HG03060 (cell line): ENCODE measurements at regions not wholly inside any gene's neighbourhood (a gene's known extent, or its start where the extent isn't known, plus 50 kb on each side); places are given as distances from the start of the nearest gene placed in this dataset.

Source experiments
- ATAC-seq: cut with Tn5 transposase; IDR thresholded peaks from one replicate; pipeline ENCODE4 v1.9.1; 2021; ENCODE audit warnings: low read depth, moderate number of reproducible peaks; ENCODE audit not compliant: unreplicated experiment

DNA sequence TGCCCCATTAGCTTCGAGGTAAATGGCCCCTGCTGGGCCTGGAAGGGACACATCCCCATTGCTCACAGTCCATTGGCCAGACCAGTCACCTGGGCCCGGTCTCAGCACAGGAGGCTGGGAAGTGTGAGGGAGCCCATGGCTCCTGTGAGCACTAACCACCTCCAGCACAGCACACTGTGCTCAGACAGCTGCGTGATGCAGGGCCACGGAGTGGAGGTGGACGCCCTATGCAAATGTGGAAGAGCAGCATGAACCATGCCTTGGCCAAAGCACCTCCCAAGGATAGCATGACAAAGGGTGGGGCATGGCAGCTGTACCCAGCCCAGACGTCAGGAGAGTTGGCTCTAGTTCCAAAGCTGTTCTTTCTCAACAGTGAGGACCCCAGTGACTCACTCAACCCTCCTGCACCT is 120.1 kb upstream of the ZMIZ1 start:
- no peak for ATAC-seq

DNA sequence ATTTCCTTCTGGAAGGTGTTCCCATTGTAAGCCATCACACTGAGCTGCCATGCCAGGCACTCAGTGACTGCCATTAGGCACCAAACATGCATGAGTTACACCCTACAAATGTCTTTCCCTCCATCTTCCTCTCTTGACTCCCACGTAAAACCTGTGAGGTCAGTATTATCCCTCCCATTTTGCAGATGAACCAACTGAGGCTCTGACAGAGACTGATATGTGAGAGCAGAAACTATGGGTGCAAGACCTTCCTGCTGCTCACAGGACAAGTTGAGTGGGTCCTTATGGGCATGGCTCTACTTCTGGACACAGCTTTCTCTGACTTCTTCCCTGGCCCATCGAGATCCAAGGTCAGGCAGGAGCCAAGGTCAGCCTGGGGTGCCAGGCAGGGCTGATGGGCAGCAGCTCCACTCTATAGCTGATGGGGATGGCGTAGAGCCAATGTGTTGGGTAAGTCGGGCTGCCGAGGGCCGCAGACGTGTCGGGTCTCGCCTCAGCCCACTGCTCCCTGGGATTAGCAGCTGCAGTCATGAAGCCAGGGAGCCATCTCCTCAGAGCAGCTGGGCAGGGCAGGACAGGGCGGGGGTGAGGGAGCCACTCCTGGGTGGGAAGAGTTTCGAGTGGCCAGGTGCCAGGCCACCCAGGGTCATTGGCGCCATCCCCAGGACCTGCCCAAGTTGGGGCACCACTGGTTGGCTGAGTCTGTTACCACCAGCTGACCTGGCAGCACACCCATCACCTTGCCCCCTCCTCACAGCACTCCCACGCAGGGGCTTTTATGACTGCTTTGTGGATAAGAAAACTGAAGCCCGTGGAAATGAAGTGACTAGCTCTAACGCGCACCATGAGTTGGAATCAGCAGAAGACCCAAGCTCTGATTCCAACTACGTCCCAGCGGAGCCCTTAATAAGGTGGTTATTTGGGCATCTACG is 117.8 kb upstream of the ZMIZ1 start:
- ATAC-seq, result no peak

DNA sequence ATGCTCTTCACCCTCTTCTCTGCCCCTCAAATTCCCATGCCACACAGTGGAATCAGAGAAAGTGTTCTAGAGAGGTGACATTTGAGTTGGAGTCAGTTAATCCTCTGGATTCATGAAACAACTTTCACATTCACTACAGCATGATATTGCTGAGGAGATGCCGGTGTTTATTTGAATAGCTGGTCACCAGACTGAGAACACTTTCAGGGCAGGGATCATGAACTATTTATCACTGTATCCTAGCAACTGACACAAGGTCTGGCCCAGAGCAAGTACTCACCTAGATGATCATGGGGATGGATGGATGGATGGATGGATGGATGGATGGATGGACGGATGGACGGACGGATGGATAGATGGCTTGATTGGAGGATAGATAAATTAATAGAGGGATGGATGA is 116.7 kb upstream of the ZMIZ1 start:
- ATAC-seq, result no peak

DNA sequence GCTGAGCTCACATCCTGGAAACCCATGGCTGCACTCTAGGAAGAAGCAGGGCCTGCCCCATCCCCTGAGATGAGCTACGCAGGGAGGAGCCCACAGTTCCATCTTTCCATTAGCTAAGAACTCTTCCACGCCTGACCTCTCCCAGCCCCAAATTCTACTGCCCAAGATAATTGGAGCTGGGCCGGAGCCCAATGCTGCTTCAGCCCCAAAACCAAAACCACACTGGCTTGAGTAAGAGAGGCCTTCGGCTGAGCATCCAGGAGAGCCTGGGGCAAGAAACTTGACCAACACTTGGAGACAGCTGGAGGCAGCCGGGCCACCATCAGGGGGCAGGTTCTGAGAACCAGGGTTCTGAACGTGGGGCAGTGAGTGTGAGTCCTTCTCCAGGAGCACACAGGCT is 116.1 kb upstream of the ZMIZ1 start:
- no peak for ATAC-seq

DNA sequence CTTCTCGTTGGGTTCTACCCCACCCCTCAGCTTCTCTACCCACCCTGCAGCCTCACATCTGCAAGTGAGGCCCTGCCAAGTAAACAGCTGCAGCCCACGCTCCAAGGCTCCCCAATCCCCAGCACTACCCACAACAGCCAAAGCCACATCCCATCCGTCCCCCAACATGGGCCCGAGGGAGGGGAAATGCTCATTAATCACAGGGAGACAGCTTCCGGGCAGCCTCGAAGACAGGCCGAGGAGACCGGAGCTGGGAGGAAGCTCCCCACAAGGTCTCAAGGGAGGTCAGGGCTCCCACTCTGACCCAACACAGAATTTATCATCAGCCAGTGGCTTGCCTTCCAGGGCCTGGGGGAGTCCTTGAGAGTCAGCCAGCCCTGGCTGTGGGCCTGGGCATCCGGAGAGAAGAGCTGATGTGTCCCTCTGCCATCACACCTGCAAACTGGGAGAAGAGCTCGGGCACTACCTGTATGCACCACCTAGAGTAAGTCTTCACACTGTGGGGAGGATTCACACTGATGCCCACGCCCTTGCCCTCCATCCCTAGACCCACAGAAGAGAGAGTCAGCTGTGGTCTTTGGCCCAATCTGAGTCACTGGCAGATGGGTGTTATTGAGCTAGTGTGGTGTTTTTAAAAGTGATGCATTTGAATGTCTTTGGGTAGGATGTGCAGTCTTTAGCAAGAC is 115.5 kb upstream of the ZMIZ1 start:
- no peak for ATAC-seq

DNA sequence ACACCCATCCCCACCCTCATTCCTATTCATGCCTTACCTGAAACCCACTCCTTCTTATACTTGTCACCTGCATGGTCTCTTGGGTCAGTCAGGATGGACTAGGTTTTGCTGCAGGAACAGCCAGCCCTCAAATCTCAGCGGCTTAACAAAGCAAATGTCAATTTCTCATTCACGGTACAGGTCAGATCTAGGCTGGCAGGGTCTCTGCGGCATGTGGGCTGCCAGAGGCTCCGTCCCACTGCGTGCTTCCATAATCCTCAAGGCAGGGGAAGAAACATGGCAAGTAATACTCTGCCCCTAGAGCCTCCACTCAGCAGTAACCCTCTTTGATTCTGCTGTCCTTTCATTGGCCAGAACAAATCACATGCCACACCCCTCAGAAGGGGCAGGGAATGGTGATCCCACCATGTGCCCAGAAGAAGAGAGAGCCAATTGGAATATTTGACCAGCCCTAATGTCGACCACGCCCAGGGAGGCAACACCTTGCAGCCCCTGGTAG is 114.9 kb upstream of the ZMIZ1 start:
- no peak for ATAC-seq

DNA sequence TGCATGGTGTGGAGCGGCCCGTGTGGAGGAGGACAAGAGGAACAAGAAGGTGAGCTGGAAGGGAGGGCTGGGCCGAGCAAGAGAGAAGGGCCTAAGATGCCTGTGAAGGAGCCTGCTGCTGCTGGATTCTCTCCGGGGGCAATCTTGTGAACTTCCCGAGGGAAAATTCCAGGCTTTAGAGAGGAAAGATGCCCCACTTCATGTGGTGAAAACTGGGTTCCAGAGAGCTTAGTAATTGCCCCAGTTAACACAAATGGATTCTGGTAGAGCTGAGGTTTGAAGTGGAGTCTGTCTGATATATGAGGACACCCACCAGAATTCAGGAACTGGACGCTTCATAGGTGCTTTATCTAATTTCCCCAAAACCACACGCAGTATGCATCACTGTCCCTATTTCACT is 114.1 kb upstream of the ZMIZ1 start:
- ATAC-seq, result no peak

DNA sequence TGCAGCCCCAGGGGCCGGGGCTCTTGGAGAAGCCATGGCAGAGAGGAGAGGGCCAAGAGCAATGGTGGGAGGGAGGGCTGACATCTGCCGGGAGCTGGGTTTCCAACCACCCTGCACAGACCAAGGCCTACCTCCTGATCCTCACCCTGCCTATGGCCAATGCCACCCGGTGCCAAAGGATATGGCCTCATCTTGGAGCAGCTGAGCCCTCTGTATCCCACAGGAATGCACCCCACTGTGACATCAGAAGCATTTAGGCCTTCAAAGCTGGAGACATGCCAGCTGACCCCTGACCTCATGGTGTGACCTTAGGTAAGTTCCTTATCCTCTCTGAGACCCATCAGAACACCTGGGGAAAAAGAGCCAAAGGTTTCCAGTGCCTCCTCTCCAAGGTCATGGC is 113.6 kb upstream of the ZMIZ1 start:
- ATAC-seq, result no peak

DNA sequence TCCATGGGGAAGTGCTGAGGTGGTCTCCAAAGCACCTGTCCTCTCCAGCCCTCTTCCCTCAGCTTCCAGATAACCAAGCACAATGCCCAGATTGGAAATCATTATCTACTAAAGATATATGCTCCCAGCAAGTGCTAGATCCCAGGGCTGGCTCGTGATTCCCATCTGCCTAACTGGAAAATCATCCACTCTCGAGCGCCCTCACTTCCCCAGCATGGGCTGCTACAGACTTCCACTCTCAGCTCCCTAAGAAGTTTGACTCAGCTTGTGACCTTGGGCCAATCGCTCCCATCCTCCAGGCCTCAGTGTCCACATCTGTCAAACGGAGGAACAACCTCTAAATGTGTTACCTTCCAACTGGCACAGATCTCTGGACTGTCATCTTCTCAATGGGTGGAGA is 112.4 kb upstream of the ZMIZ1 start:
- ATAC-seq, result no peak

DNA sequence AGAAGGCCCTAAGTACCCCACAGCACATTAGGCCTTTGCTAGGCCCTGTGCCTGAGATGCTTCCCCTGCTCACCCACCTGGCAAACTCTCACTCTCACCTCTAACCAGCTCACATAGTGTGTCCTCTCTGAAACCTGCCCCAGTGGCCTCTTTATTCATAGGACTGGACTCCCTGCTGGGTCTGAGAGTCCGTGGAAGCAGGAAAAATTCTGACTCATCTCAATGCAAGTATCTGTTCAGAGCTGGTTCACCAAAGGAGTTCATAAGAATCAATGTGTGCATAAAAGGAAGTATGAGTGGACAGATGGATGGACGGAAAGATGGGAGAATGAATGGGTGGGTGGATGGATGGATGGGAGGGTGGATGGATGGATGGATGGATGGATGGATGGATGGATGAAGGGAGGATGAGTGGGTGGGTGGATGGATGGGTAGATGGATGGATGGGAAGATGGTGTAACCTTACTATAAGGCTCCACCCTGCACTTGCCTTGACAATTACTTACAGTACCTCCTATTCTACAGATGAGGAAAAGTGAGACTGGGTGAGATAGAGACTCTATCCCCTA is 111.2 kb upstream of the ZMIZ1 start:
- ATAC-seq, result no peak

DNA sequence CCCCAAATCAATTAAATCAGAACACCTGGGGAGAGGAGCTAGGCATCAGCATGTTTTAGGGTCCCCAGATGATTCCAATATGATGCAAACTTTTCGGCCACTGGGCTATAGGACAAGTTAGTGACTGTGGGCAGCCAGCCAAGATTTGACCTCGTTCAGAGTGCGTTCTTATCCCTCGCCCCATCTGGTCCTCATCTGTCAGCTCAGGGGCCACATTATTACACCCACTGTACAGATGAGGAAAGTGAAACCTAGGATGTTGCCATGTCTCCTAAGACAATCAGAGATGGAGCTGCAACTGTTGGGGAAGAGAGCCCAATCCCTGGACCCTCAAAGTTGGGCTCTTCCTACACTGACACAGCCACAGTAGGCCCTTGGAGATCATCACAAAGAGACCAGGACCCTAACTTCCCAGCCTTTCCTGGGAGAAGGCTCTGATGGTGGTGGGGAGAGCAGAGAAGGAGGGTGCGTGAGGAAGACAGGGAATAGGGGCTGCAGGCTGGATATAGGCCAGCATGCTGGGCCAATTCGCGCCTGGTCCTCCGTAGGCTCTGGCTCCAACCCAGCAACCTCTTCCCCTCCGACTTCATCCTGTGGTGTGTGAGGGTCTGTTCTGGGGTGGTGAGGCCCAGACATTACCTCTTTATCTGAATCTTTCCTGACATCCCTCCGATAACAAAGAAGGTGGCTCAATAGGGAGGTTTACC is 109.4 kb upstream of the ZMIZ1 start:
- no peak for ATAC-seq

DNA sequence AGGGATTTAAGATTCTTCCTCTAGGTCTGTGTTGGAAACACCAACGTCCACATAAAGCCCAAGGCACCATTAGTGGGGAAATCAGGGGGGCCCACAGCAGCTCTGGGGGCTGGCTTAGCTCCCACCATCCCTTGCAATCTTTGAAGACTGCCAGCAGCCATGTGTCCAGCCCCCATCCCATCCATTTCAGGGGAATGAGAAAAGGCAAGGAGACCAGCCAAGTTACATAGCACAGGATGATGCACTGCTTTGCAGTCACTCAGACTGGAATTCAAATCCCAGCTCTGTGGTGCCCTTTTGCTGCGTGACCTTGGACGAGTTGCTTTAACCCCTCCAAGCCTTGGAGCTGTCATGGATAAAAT is 108.9 kb upstream of the ZMIZ1 start:
- ATAC-seq, result no peak

DNA sequence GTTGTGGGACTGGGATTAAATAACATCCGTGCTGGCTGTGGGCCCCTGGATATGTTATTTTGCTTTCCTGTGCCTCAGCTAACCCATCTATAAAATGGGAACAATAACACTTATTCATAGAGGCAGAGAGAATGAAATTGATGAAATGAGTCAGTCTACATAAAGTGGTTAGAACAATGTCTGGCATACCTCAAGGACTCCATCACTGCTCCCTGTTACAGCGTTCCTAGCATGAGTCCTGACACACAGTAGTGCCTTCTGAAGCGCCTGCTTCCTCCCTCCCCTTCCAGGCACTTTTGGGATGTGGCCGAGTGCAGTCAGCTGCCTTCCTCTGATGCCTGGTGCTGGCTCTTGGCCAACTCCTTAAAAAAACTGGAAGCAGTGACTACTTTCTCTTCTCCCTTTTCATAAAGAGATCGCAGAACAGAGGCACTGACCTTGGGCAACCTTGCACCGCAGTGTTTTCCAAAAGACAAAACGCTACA is 108.4 kb upstream of the ZMIZ1 start:
- ATAC-seq, result no peak

DNA sequence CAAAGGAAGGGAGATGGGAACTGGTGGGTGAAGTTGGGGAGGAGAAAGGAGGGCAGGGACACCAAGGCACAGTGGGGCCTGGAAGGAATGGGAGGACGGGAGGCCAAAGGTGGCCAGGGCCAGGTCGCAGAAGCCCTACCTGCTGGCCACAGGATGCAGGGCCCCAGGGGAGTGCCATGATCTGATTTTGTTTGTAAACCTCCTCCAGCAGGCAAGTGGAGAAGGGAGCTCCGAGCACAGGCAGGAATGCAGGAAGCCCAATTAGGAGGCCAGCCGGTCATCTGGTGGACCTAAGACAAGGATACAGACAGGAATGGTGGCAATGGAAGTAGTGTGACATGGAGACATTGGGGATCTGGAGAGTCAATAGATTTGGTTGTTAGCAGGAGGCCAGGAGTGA is 107.0 kb upstream of the ZMIZ1 start:
- no peak for ATAC-seq

DNA sequence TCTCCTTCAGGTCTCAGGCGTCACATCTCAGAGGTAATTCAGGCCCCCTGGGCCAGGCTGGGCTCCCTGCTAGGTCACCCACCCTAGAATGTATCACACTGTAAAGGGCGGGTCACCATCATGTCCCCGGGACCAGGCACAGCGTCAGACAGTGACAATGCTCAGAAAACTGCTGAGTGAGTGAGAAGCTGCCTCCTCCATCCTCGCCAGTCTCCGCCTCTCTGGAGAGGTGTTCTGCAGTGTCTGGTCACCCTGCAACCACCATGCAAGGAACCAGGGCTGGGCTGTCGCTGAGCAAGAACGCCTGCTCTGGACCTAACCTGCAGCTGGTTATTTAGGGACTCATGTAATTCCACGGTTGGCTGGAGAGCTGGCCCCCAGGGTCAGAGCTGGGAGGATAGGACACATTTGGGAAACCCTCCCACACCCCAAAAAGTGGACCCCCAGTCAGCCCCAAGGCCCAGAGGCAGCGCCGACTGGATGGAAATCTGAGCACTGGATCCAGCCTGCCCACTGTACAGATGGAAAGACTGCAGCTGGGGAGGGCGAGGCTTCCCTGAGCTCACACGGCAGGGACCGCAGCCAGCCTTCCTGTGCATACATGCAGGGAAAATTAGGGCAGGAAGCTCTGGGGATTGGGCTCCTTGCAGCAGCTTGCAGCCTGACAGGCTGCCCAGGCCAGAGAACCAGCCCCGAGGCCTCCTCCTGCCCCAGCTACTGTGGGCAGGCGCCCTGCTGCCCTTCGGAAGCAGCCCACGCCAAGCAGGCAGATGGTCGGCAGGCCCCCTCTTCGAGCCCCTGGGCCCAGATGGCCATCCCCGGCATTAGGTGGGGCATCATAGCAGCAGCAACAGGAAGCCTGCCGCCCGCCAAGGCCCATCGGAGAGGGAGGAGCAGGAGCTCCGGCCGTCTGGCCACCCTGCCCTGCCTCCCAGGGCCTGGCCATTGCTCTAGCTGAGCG is 105.4 kb upstream of the ZMIZ1 start:
- no peak for ATAC-seq

DNA sequence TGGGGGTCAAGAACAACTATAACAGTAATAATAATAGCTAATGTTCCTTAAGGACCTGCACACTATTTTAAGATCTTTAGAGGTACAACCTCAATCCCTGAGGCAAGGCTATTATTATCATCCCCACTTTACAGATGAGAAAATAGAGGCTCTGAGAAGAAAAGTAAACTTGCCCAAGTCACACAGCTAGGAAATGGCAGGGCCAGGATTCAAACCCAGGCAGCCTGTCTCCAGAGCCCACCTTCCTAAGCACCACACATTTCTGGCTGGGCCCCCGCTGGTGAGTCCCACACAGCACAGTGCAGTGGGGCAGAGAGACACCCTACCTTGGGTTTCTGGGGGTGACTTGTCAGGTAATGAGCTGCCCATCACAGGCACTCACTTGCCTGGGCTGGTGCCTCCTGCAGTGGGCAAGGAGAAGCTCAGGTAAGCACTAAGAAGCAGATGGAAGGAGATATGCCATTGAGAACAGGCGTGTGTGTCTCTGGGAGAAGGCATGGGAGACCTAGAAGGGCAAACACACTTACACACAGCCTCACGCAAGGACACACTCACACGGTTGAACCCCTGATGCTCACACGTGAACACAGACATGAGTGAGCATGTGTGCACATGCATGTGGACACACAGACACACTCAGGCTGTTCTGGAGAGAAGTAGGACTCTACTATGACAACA is 104.4 kb upstream of the ZMIZ1 start:
- no peak for ATAC-seq

DNA sequence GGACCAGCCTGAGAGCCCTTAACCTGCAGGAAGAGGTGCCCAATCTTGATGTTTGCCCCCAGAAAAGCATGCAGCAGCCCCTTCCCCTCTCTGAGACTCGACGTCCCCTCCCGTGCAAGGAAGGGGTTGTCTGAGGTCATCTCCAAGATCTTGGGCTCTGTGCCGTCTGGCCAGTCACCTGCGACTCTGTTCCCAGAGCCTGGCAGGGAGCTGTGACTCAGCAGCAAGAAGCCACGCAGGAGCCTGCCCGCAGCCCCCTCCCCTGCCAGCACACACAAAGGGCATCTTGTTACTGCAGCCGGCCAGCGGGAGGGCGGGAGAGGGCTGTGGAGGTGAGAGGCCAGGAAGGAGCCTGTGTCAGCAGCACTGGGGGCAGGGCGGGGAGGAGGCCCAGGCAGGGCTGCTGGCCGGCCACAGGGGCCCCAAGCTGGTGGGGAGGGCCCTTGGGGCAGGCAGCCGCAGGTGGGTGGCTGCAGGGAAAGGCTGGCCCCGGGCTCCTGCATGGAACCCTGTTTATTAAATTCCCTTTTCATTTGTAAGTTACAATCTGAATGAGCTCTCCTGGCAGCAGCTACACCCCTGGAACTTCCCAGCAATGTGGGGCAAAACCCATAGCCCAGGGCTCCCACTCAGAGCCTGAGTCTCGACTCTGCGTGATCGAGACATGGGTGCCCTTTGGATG is 103.7 kb upstream of the ZMIZ1 start:
- ATAC-seq, result no peak

DNA sequence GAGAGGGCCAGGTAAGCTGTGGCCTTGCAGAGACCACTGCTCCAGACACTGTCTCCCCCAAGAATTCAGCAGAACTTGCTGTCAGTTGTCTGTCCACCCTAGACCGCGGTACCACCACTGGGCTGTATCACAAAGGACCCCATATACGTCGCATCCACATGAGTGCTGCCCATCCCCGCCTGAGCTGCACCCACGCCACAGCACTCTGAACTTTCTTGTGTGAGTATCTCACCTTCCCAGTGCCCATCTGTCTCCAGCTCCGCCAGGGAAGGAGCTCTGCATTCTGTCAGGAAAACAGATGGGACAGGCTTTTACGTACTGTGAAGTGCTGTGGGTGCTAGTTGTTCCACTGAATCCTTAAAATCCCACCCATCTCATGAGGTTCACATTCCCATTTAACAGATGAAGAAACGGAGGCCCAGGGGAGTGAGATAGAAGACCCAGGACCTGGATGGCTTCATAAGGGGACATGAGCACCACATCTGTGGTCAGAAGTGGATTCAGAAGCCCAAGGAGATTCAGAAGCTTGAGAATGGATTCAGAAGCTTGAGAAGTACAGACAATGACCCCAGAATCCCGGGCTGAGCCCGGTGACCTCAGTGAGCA is 102.5 kb upstream of the ZMIZ1 start:
- no peak for ATAC-seq
